ENCODE measurements at regions not wholly inside any gene's neighbourhood (a gene's known extent, or its start where the extent isn't known, plus 50 kb on each side); places are given as distances from the start of the nearest gene placed in this dataset.
"Not testable (repeated sequence)": the region's sequence is repeated elsewhere in the genome, so short reads cannot be mapped to it uniquely, and the experiment has no call there.

- no peak for DNase-seq (ENCODE audit: low spot score)
These were observed 376.0 kb upstream of the PDE3A start for GRCh38 chr12:19992311-19992710.

- no peak for DNase-seq (ENCODE audit: low spot score)
These were observed 373.4 kb upstream of the PDE3A start for GRCh38 chr12:19994968-19995367.

- no peak for DNase-seq (ENCODE audit: low spot score)
These were observed 370.5 kb upstream of the PDE3A start for GRCh38 chr12:19997656-19998400.

- no peak for DNase-seq (ENCODE audit: low spot score)
These were observed 369.9 kb upstream of the PDE3A start for GRCh38 chr12:19998411-19998810.

GRCh38 chr12:19998961-19999804 lies 369.2 kb upstream of the PDE3A start:
- no peak for DNase-seq (ENCODE audit: low spot score)

- no peak for DNase-seq (ENCODE audit: low spot score)
These were observed 368.6 kb upstream of the PDE3A start for GRCh38 chr12:19999805-20000138.

GRCh38 chr12:20000229-20000849 lies 368.0 kb upstream of the PDE3A start:
- DNase-seq (ENCODE audit: low spot score) = no peak

- no peak for DNase-seq (ENCODE audit: low spot score)
These were observed 365.1 kb upstream of the PDE3A start for GRCh38 chr12:20003252-20003651.

- DNase-seq (ENCODE audit: low spot score) = no peak
These were observed 363.4 kb upstream of the PDE3A start for GRCh38 chr12:20004952-20005351.

GRCh38 chr12:20006871-20007730 lies 361.2 kb upstream of the PDE3A start:
- peak; percentile 12 for DNase-seq (ENCODE audit: low spot score)

- DNase-seq (ENCODE audit: low spot score) = not testable (repeated sequence)
These were observed 358.4 kb upstream of the PDE3A start for GRCh38 chr12:20009965-20010364.

GRCh38 chr12:20011200-20011599 lies 357.1 kb upstream of the PDE3A start:
- DNase-seq (ENCODE audit: low spot score) = no peak

- DNase-seq (ENCODE audit: low spot score) = no peak
These were observed 350.5 kb upstream of the PDE3A start for GRCh38 chr12:20017802-20018201.

- DNase-seq (ENCODE audit: low spot score) = no peak
These were observed 349.9 kb upstream of the PDE3A start for GRCh38 chr12:20018406-20018805.

GRCh38 chr12:20024194-20024593 lies 344.1 kb upstream of the PDE3A start:
- peak; percentile 4 for DNase-seq (ENCODE audit: low spot score)

GRCh38 chr12:20028033-20028432 lies 340.3 kb upstream of the PDE3A start:
- DNase-seq (ENCODE audit: low spot score) = no peak

- no peak for DNase-seq (ENCODE audit: low spot score)
These were observed 337.5 kb upstream of the PDE3A start for GRCh38 chr12:20030826-20031225.

- DNase-seq (ENCODE audit: low spot score) = no peak
These were observed 328.8 kb upstream of the PDE3A start for GRCh38 chr12:20039562-20039961.

GRCh38 chr12:20040184-20040583 lies 328.2 kb upstream of the PDE3A start:
- no peak for DNase-seq (ENCODE audit: low spot score)

- DNase-seq (ENCODE audit: low spot score) = no peak
These were observed 327.5 kb upstream of the PDE3A start for GRCh38 chr12:20040831-20041230.

- no peak for DNase-seq (ENCODE audit: low spot score)
These were observed 324.0 kb upstream of the PDE3A start for GRCh38 chr12:20044351-20044750.

GRCh38 chr12:20044846-20045245 lies 323.5 kb upstream of the PDE3A start:
- peak; percentile 48 for DNase-seq (ENCODE audit: low spot score)

Data from AG08395 (cell line).